OCI-LY1 (cell line): ENCODE measurements at regions not wholly inside any gene's neighbourhood (a gene's known extent, or its start where the extent isn't known, plus 50 kb on each side); places are given as distances from the start of the nearest gene placed in this dataset.

Experiments
- H2AFZ ChIP-seq: fragments of 200-600 bp; sonication (generic), shearing (Covaris generic); 2 replicates; pipeline ENCODE4 v1.6.0; 2014; ENCODE audit warnings: antibody characterized with exemption, mild to moderate bottlenecking, low read length
- H3F3A ChIP-seq: fragments of 200-600 bp; sonication (generic), shearing (Covaris generic); 2 replicates; pipeline ENCODE4 v1.6.0; 2014; ENCODE audit warnings: mild to moderate bottlenecking, antibody characterized with exemption, low read length, moderate library complexity; ENCODE audit not compliant: insufficient read depth
- H3K27ac ChIP-seq: fragments of 200-600 bp; sonication (generic); 2 replicates; pipeline ENCODE4 v1.5.1; 2014; ENCODE audit warnings: low read length, mixed run types, mild to moderate bottlenecking, low read depth; ENCODE audit not compliant: poor library complexity, severe bottlenecking
- H3K27me3 ChIP-seq: fragments of 200-600 bp; sonication (generic); 2 replicates; pipeline ENCODE4 v1.6.0; 2014; ENCODE audit warnings: antibody characterized with exemption, mild to moderate bottlenecking, low read length, moderate library complexity; ENCODE audit not compliant: insufficient read depth
- H3K36me3 ChIP-seq: fragments of 200-600 bp; sonication (generic); 2 replicates; pipeline ENCODE4 v1.6.1; 2014; ENCODE audit warnings: mild to moderate bottlenecking, antibody characterized with exemption, low read length, moderate library complexity, mixed read lengths; ENCODE audit not compliant: insufficient read depth
- H3K4me1 ChIP-seq: fragments of 200-600 bp; sonication (generic); 2 replicates; pipeline ENCODE4 v1.5.1; 2014; ENCODE audit warnings: mild to moderate bottlenecking, low read length, moderate library complexity; ENCODE audit not compliant: insufficient read depth, severe bottlenecking
- H3K4me2 ChIP-seq: fragments of 200-600 bp; sonication (generic), shearing (Covaris generic); 2 replicates; pipeline ENCODE4 v1.6.1; 2014; ENCODE audit warnings: low read length
- H3K4me3 ChIP-seq: fragments of 200-600 bp; sonication (generic); 2 replicates; pipeline ENCODE4 v1.5.1; 2014; ENCODE audit warnings: low read length, low read depth, mild to moderate bottlenecking, mixed read lengths; ENCODE audit not compliant: poor library complexity, severe bottlenecking
- H3K79me2 ChIP-seq: fragments of 200-600 bp; shearing (Covaris generic); 2 replicates; pipeline ENCODE4 v1.6.1; 2016; ENCODE audit warnings: mixed run types, low read length, mixed read lengths; ENCODE audit not compliant: insufficient read depth
- H3K9ac ChIP-seq: fragments of 200-600 bp; sonication (generic), shearing (Covaris generic); 2 replicates; pipeline ENCODE4 v1.6.1; 2014; ENCODE audit warnings: mild to moderate bottlenecking, low read length, mixed read lengths
- H3K9me2 ChIP-seq: fragments of 200-600 bp; sonication (generic), shearing (Covaris generic); 2 replicates; pipeline ENCODE4 v1.6.1; 2014; ENCODE audit warnings: low read depth, mild to moderate bottlenecking, low read length, mixed read lengths
- H3K9me3 ChIP-seq: fragments of 200-600 bp; shearing (Covaris generic); 2 replicates; pipeline ENCODE4 v1.6.1; 2014; ENCODE audit warnings: low read length, mixed read lengths
- H4K20me1 ChIP-seq: fragments of 200-600 bp; sonication (generic), shearing (Covaris generic); 2 replicates; pipeline ENCODE4 v1.6.0; 2016; ENCODE audit warnings: mild to moderate bottlenecking, low read length; ENCODE audit not compliant: insufficient read depth
- CTCF ChIP-seq: fragments of 200-600 bp; sonication (generic), shearing (Covaris generic); IDR thresholded peaks from 2 replicates; pipeline ENCODE4 v1.5.1; 2017; ENCODE audit warnings: mild to moderate bottlenecking, antibody characterized with exemption, low read length, moderate library complexity, mixed read lengths
- EZH2 ChIP-seq: fragments of 200-600 bp; sonication (generic), shearing (Covaris generic); IDR thresholded peaks from 2 replicates; pipeline ENCODE4 v1.8.0; 2017; ENCODE audit warnings: borderline replicate concordance, mixed run types, mild to moderate bottlenecking, antibody characterized with exemption, low read length, moderate library complexity, mixed read lengths

DNA sequence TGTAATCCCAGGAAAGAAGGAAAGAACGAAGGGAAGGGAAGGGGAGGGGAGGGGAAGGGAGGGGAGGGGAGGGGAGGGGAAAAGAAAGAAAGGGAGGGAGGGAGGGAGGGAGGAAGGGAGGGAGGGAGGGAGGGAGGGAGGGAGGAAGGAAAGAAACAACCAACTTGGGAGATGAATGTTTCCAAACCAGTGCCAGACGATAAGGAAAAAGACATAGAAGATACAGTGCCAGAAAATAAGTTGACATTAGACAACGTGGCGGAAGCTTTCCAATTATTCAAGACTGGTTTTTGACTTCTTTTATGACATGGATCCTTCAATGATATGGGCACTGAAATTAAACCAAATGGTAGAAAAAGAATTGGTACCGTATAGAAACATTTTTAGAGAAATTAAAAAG lies 181.2 kb upstream of the POU5F2 start:
- H4K20me1 ChIP-seq: no peaks in the 10 kb centered on the region
- H3K9ac ChIP-seq: no peak overlapping the region
- H3K4me3 ChIP-seq: no peak overlapping the region
- no peaks in the 10 kb centered on the region for H3F3A ChIP-seq
- no peaks in the 10 kb centered on the region for H3K79me2 ChIP-seq
- H3K36me3 ChIP-seq: no peaks in the 10 kb centered on the region
- H2AFZ ChIP-seq: no peak overlapping the region
- H3K27me3 ChIP-seq: no peaks in the 10 kb centered on the region
- H3K9me2 ChIP-seq: no peaks in the 10 kb centered on the region
- TF ChIP-seq EZH2: no peak
- H3K27ac ChIP-seq: no peak overlapping the region
- no peaks in the 10 kb centered on the region for H3K4me1 ChIP-seq
- no peak overlapping the region for H3K4me2 ChIP-seq
- H3K9me3 ChIP-seq: no peaks in the 10 kb centered on the region

GRCh38 chr5:93921001-93921400 lies 179.6 kb upstream of the POU5F2 start:
- H3K27me3 ChIP-seq: no peaks in the 10 kb centered on the region
- no peak overlapping the region for H3K27ac ChIP-seq
- no peaks in the 10 kb centered on the region for H3K9me3 ChIP-seq
- no peak overlapping the region for H3K9ac ChIP-seq
- H4K20me1 ChIP-seq: no peaks in the 10 kb centered on the region
- H3K9me2 ChIP-seq: no peaks in the 10 kb centered on the region
- H3K4me3 ChIP-seq: no peak overlapping the region
- H2AFZ ChIP-seq: no peak overlapping the region
- no peaks in the 10 kb centered on the region for H3K36me3 ChIP-seq
- H3K79me2 ChIP-seq: no peaks in the 10 kb centered on the region
- no peak for TF ChIP-seq EZH2
- TF ChIP-seq CTCF: no peak
- no peaks in the 10 kb centered on the region for H3F3A ChIP-seq
- no peaks in the 10 kb centered on the region for H3K4me1 ChIP-seq
- H3K4me2 ChIP-seq: no peak overlapping the region

DNA sequence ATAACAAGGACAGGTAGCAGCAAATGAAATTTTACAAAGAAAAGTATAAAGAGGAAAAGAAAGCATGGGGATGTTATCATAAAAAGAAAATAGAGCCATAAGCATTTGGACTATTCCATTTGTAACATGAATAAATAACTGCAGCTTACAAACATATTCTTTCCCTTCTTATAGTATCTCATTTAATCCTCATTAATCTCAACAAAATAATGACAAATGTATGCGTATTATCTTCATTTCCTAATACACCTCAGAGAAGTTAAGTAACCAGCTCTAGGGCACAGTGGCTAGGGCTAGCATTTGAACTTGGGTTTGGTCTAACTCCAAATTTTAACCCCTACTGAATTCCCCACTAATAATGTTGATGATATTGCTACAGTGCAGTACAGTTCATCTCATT lies 175.5 kb upstream of the POU5F2 start:
- Histone ChIP-seq H3K9ac (no peak overlapping the region), H3K4me3 (no peak overlapping the region)
- TF ChIP-seq CTCF (no peak), EZH2 (no peak)

GRCh38 chr5:93915142-93915553 lies 173.7 kb upstream of the POU5F2 start:
- H3K9me3 ChIP-seq: no peaks in the 10 kb centered on the region
- H3K9me2 ChIP-seq: no peaks in the 10 kb centered on the region
- no peaks in the 10 kb centered on the region for H3F3A ChIP-seq
- no peaks in the 10 kb centered on the region for H3K79me2 ChIP-seq
- H3K27ac ChIP-seq: no peak overlapping the region
- no peak overlapping the region for H3K9ac ChIP-seq
- no peaks in the 10 kb centered on the region for H4K20me1 ChIP-seq
- no peak for TF ChIP-seq EZH2
- TF ChIP-seq CTCF: peak; percentile 71
- H3K4me2 ChIP-seq: no peak overlapping the region
- no peaks in the 10 kb centered on the region for H3K27me3 ChIP-seq
- no peaks in the 10 kb centered on the region for H3K36me3 ChIP-seq
- no peak overlapping the region for H3K4me3 ChIP-seq
- no peak overlapping the region for H2AFZ ChIP-seq
- H3K4me1 ChIP-seq: no peaks in the 10 kb centered on the region

More for the DNA sequence above, 175.5 kb upstream of the POU5F2 start:
- Histone ChIP-seq H3F3A (no peaks in the 10 kb centered on the region), H3K9me3 (no peaks in the 10 kb centered on the region), H3K4me1 (no peaks in the 10 kb centered on the region), H4K20me1 (no peaks in the 10 kb centered on the region), H2AFZ (no peak overlapping the region), H3K79me2 (no peaks in the 10 kb centered on the region), H3K4me2 (no peak overlapping the region), H3K27ac (no peak overlapping the region), H3K9me2 (no peaks in the 10 kb centered on the region), H3K36me3 (no peaks in the 10 kb centered on the region), H3K27me3 (no peaks in the 10 kb centered on the region)
